ENCODE measurements at regions not wholly inside any gene's neighbourhood (a gene's known extent, or its start where the extent isn't known, plus 50 kb on each side); places are given as distances from the start of the nearest gene placed in this dataset.
A peak's percentile ranks its signal among the peaks of the same experiment; 100 is the strongest.

- no peak for DNase-seq
Measured at GRCh38 chr2:107027205-107027604, 141.2 kb upstream of the ST6GAL2 start.

- DNase-seq: no peak
Measured at GRCh38 chr2:107027810-107028209, 141.8 kb upstream of the ST6GAL2 start.

GRCh38 chr2:107028661-107029060 lies 142.7 kb upstream of the ST6GAL2 start:
- peak; percentile 23 for DNase-seq

- no peak for DNase-seq
Measured at GRCh38 chr2:107036293-107036692, 150.3 kb upstream of the ST6GAL2 start.

- peak; percentile 44 for DNase-seq
Measured at GRCh38 chr2:107062173-107062572, 176.2 kb upstream of the ST6GAL2 start.

- peak; percentile 83 for DNase-seq
Measured at GRCh38 chr2:107062599-107063220, 176.7 kb upstream of the ST6GAL2 start.

GRCh38 chr2:107063228-107063627 lies 177.3 kb upstream of the ST6GAL2 start:
- peak; percentile 61 for DNase-seq

- no peak for DNase-seq
Measured at GRCh38 chr2:107064750-107065149, 178.8 kb upstream of the ST6GAL2 start.

GRCh38 chr2:107068069-107068916 lies 182.3 kb upstream of the ST6GAL2 start:
- DNase-seq: peak; percentile 99

- no peak for DNase-seq
Measured at GRCh38 chr2:107069890-107070289, 183.9 kb upstream of the ST6GAL2 start.

- DNase-seq: no peak
Measured at GRCh38 chr2:107072150-107072940, 186.4 kb upstream of the ST6GAL2 start.

GRCh38 chr2:107078584-107078983 lies 192.6 kb upstream of the ST6GAL2 start:
- DNase-seq: no peak

GRCh38 chr2:107086497-107086896 lies 200.5 kb upstream of the ST6GAL2 start:
- DNase-seq: no peak

- no peak for DNase-seq
Measured at GRCh38 chr2:107088156-107088555, 202.2 kb upstream of the ST6GAL2 start.

GRCh38 chr2:107091163-107091864 lies 205.3 kb upstream of the ST6GAL2 start:
- no peak for DNase-seq

GRCh38 chr2:107093426-107093957 lies 207.5 kb upstream of the ST6GAL2 start:
- no peak for DNase-seq

- DNase-seq: no peak
Measured at GRCh38 chr2:107094450-107094986, 208.6 kb upstream of the ST6GAL2 start.

- DNase-seq: no peak
Measured at GRCh38 chr2:107102176-107102575, 216.2 kb upstream of the ST6GAL2 start.

GRCh38 chr2:107107351-107107750 lies 221.4 kb upstream of the ST6GAL2 start:
- DNase-seq: no peak

GRCh38 chr2:107108556-107108955 lies 222.6 kb upstream of the ST6GAL2 start:
- DNase-seq: no peak

GRCh38 chr2:107111623-107112022 lies 225.7 kb upstream of the ST6GAL2 start:
- no peak for DNase-seq

GRCh38 chr2:107112561-107112960 lies 226.6 kb upstream of the ST6GAL2 start:
- no peak for DNase-seq
